ENCODE measurements at regions not wholly inside any gene's neighbourhood (a gene's known extent, or its start where the extent isn't known, plus 50 kb on each side); places are given as distances from the start of the nearest gene placed in this dataset.

DNA sequence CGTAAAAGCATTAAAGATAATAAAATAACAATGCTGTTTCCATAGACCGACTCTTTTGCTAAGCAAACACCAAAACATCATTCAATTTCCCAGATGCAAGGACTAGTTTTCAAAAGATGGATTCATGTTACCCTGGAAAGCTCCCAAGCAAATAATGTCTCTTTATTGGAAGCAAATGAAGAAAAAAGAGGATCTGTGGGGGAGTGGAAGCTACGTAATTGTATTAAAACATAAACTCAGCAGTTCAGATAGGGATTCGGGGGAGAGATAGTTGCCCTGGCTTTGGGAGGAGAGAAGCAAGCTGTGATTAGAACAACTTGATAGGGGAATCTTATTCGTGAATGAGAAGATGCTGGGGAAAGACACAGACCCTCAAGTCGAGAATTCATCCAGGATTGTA, 491.0 kb upstream of the CLINT1 start:
- no peak overlapping the region for H2AFZ ChIP-seq (ENCODE audit: low read length)
- H3K9me3 ChIP-seq (replicated peaks; ENCODE audit: insufficient read depth, low read length) = no peaks in the 10 kb centered on the region
- TF ChIP-seq, protein P1, sequence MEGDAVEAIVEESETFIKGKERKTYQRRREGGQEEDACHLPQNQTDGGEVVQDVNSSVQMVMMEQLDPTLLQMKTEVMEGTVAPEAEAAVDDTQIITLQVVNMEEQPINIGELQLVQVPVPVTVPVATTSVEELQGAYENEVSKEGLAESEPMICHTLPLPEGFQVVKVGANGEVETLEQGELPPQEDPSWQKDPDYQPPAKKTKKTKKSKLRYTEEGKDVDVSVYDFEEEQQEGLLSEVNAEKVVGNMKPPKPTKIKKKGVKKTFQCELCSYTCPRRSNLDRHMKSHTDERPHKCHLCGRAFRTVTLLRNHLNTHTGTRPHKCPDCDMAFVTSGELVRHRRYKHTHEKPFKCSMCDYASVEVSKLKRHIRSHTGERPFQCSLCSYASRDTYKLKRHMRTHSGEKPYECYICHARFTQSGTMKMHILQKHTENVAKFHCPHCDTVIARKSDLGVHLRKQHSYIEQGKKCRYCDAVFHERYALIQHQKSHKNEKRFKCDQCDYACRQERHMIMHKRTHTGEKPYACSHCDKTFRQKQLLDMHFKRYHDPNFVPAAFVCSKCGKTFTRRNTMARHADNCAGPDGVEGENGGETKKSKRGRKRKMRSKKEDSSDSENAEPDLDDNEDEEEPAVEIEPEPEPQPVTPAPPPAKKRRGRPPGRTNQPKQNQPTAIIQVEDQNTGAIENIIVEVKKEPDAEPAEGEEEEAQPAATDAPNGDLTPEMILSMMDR (IDR thresholded peaks at IDR 0.05; ENCODE audit: low read length) = no peak
- TF ChIP-seq EZH2 (optimal IDR thresholded peaks at IDR 0.05; ENCODE audit: low read depth, low read length) (no peak), EZH2phosphoT487 (IDR thresholded peaks at IDR 0.05; ENCODE audit: low read length) (no peak)
- H3K36me3 ChIP-seq (replicated peaks; ENCODE audit: insufficient read depth, low read length) = no peaks in the 10 kb centered on the region
- H4K20me1 ChIP-seq (ENCODE audit: insufficient read depth, low read length) = no peaks in the 10 kb centered on the region
- H3K4me2 ChIP-seq (ENCODE audit: low read depth, low read length) = no peak overlapping the region
- H3K79me2 ChIP-seq (ENCODE audit: low read length) = no peaks in the 10 kb centered on the region
- no peak overlapping the region for H3K4me3 ChIP-seq (ENCODE audit: low read length)
- no peaks in the 10 kb centered on the region for H3K27me3 ChIP-seq (replicated peaks; ENCODE audit: insufficient read depth, low read length)
- no peaks in the 10 kb centered on the region for H3K9me2 ChIP-seq (replicated peaks; ENCODE audit: insufficient read depth, low read length)
- no peak for DNase-seq
- H3K4me1 ChIP-seq (ENCODE audit: low read length) = peaks cover 11% of the 10 kb centered on the region
- H3K27ac ChIP-seq (ENCODE audit: low read length) = no peak overlapping the region
- peaks cover 6% of the 10 kb centered on the region for H3F3A ChIP-seq (ENCODE audit: insufficient read depth, low read length)
- H3K9ac ChIP-seq (ENCODE audit: low read length) = no peak overlapping the region

DNA sequence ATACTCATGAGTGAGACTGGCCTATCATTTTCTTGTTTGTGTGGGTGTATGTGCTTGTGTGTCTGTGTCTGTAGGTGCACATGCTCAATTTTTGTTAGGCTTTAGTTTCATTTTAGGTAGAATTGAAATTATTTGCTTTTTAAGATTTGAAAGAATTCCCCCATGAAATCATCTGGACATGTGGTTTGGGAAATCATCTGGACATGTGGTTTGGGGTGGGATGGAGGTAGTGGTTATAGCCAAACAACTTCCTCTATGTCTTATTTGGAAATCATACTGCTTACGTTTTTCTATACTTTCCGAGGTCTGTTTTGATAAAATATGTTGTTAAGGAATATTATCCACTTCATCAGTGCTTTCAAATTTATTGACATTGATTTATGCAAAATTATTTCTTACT, 485.4 kb upstream of the CLINT1 start:
- Histone ChIP-seq H3K4me2 (ENCODE audit: low read depth, low read length) (no peak overlapping the region), H2AFZ (ENCODE audit: low read length) (no peak overlapping the region), H3K9ac (ENCODE audit: low read length) (no peak overlapping the region), H3K79me2 (ENCODE audit: low read length) (no peaks in the 10 kb centered on the region), H3K27me3 (replicated peaks; ENCODE audit: insufficient read depth, low read length) (no peaks in the 10 kb centered on the region), H3K27ac (ENCODE audit: low read length) (no peak overlapping the region), H3K9me2 (replicated peaks; ENCODE audit: insufficient read depth, low read length) (no peaks in the 10 kb centered on the region), H3K9me3 (replicated peaks; ENCODE audit: insufficient read depth, low read length) (no peaks in the 10 kb centered on the region), H3F3A (ENCODE audit: insufficient read depth, low read length) (no peaks in the 10 kb centered on the region), H3K4me3 (ENCODE audit: low read length) (no peak overlapping the region), H3K36me3 (replicated peaks; ENCODE audit: insufficient read depth, low read length) (no peaks in the 10 kb centered on the region), H3K4me1 (ENCODE audit: low read length) (no peaks in the 10 kb centered on the region), H4K20me1 (ENCODE audit: insufficient read depth, low read length) (no peaks in the 10 kb centered on the region)
- DNase-seq = no peak
- TF ChIP-seq, protein P1 (IDR thresholded peaks at IDR 0.05; ENCODE audit: low read length) = no peak
- TF ChIP-seq EZH2 (optimal IDR thresholded peaks at IDR 0.05; ENCODE audit: low read depth, low read length) (no peak), EZH2phosphoT487 (IDR thresholded peaks at IDR 0.05; ENCODE audit: low read length) (no peak)

DNA sequence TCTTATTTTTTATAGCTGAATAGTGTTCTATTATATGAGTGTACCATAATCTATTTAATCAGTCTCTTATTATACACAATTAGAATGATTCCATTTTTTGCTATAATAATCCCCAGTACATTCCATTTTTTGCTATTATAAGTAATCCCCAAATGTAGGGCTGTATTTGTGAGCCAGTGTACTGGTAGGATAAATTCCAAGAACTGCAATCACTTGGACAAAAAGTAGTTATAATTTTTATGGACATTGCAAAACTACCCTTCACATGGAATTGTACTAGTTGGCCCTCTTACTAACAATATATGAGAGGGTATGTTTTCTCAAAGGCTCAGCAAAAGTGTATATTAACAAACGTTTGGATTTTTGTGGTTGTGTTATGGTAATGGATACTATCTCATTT, 481.7 kb upstream of the CLINT1 start:
- Histone ChIP-seq H4K20me1 (ENCODE audit: insufficient read depth, low read length) (no peaks in the 10 kb centered on the region), H3K9ac (ENCODE audit: low read length) (no peak overlapping the region), H3K27me3 (replicated peaks; ENCODE audit: insufficient read depth, low read length) (no peaks in the 10 kb centered on the region), H2AFZ (ENCODE audit: low read length) (no peak overlapping the region), H3K4me2 (ENCODE audit: low read depth, low read length) (no peak overlapping the region), H3K9me3 (replicated peaks; ENCODE audit: insufficient read depth, low read length) (no peaks in the 10 kb centered on the region), H3K79me2 (ENCODE audit: low read length) (no peaks in the 10 kb centered on the region), H3K27ac (ENCODE audit: low read length) (no peak overlapping the region), H3F3A (ENCODE audit: insufficient read depth, low read length) (no peaks in the 10 kb centered on the region), H3K4me1 (ENCODE audit: low read length) (no peaks in the 10 kb centered on the region), H3K9me2 (replicated peaks; ENCODE audit: insufficient read depth, low read length) (no peaks in the 10 kb centered on the region), H3K4me3 (ENCODE audit: low read length) (no peak overlapping the region), H3K36me3 (replicated peaks; ENCODE audit: insufficient read depth, low read length) (no peaks in the 10 kb centered on the region)
- TF ChIP-seq EZH2phosphoT487 (IDR thresholded peaks at IDR 0.05; ENCODE audit: low read length) = no peak
- no peak for DNase-seq

DNA sequence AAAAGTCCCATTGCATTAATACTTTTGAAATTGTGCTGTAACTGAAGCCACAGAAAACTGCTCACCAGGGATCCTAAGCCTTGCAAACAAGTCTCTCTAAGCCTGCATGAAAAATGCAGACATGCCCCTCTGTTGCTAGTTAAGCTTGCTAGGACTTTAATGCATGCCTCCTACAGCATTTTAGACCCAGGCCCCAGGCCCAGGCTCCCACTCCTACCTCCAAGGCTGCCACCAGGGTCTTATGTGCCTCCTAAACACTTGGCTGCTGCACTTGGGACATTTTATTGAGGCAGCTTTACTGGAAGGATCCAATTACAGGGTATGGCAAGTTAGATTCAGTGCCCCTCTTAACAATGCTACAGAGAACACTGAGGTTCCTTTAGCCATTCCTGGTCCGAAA, 467.3 kb upstream of the CLINT1 start:
- no peak for TF ChIP-seq EZH2phosphoT487 (IDR thresholded peaks at IDR 0.05; ENCODE audit: low read length)
- no peak for TF ChIP-seq EZH2 (optimal IDR thresholded peaks at IDR 0.05; ENCODE audit: low read depth, low read length)
- TF ChIP-seq, protein P1 (IDR thresholded peaks at IDR 0.05; ENCODE audit: low read length) = no peak
- Histone ChIP-seq H3K4me3 (ENCODE audit: low read length) (no peak overlapping the region), H3K9me2 (replicated peaks; ENCODE audit: insufficient read depth, low read length) (no peaks in the 10 kb centered on the region), H3K4me2 (ENCODE audit: low read depth, low read length) (no peak overlapping the region), H3K27me3 (replicated peaks; ENCODE audit: insufficient read depth, low read length) (no peaks in the 10 kb centered on the region), H3K9ac (ENCODE audit: low read length) (no peak overlapping the region), H4K20me1 (ENCODE audit: insufficient read depth, low read length) (no peaks in the 10 kb centered on the region), H3K4me1 (ENCODE audit: low read length) (0 out of 2 replicates have a peak, but pooled peaks cover 1% of the 10 kb centered on the region), H3K36me3 (replicated peaks; ENCODE audit: insufficient read depth, low read length) (no peaks in the 10 kb centered on the region), H2AFZ (ENCODE audit: low read length) (no peak overlapping the region), H3K27ac (ENCODE audit: low read length) (no peak overlapping the region), H3K79me2 (ENCODE audit: low read length) (no peaks in the 10 kb centered on the region), H3K9me3 (replicated peaks; ENCODE audit: insufficient read depth, low read length) (no peaks in the 10 kb centered on the region), H3F3A (ENCODE audit: insufficient read depth, low read length) (no peaks in the 10 kb centered on the region)
- DNase-seq = no peak

All from MM.1S (cell line).